HFFc6 (cell line): ENCODE measurements at regions not wholly inside any gene's neighbourhood (a gene's known extent, or its start where the extent isn't known, plus 50 kb on each side); places are given as distances from the start of the nearest gene placed in this dataset.

Experiments used
- DNase-seq: peaks from one replicate; pipeline ENCODE4 v3.0.0-alpha.2; 2018
- H3K27ac Mint-ChIP-seq: 2 replicates; pipeline ENCODE4 v1.8.0; 2020; ENCODE audit warnings: mild to moderate bottlenecking, mixed read lengths
- H3K27me3 Mint-ChIP-seq: 2 replicates; pipeline ENCODE4 v1.8.0; 2021; ENCODE audit warnings: mild to moderate bottlenecking, moderate library complexity, mixed read lengths; ENCODE audit not compliant: insufficient read depth
- H3K36me3 Mint-ChIP-seq: 2 replicates; pipeline ENCODE4 v1.8.0; 2021; ENCODE audit warnings: low read depth, mixed read lengths
- H3K4me1 Mint-ChIP-seq: 2 replicates; pipeline ENCODE4 v1.8.0; 2020; ENCODE audit warnings: low read depth, mixed read lengths
- H3K4me3 Mint-ChIP-seq: 2 replicates; pipeline ENCODE4 v1.8.0; 2020; ENCODE audit warnings: mild to moderate bottlenecking, moderate library complexity, mixed read lengths
- H3K9me3 Mint-ChIP-seq: 2 replicates; pipeline ENCODE4 v1.8.0; 2020; ENCODE audit warnings: mild to moderate bottlenecking, mixed read lengths
- CTCF ChIP-seq: fragments of 200-600 bp; sonication (generic); IDR thresholded peaks from 2 replicates; pipeline ENCODE4 v1.5.0; 2021; ENCODE audit warnings: antibody characterized with exemption, mild to moderate bottlenecking

- TF ChIP-seq CTCF, result no peak
- DNase-seq, result no peak
- peaks cover 27% of the 10 kb centered on the region for H3K27me3 Mint-ChIP-seq
- H3K4me1 Mint-ChIP-seq, result peaks cover 7% of the 10 kb centered on the region; the same call in 1 of the 2 replicates
- no peak overlapping the region for H3K27ac Mint-ChIP-seq
- H3K4me3 Mint-ChIP-seq, result no peak overlapping the region
- no peaks in the 10 kb centered on the region for H3K9me3 Mint-ChIP-seq
- no peaks in the 10 kb centered on the region for H3K36me3 Mint-ChIP-seq
Measured at GRCh38 chr17:34416116-34416515, 53.1 kb upstream of the CCL1 start.

- no peaks in the 10 kb centered on the region for H3K9me3 Mint-ChIP-seq
- H3K27me3 Mint-ChIP-seq, result peaks cover 22% of the 10 kb centered on the region
- no peaks in the 10 kb centered on the region for H3K36me3 Mint-ChIP-seq
- no peak for DNase-seq
- no peak for TF ChIP-seq CTCF
- H3K4me1 Mint-ChIP-seq, result peaks cover 7% of the 10 kb centered on the region; the same call in 1 of the 2 replicates
- no peak overlapping the region for H3K27ac Mint-ChIP-seq
- H3K4me3 Mint-ChIP-seq, result no peak overlapping the region
Measured at GRCh38 chr17:34414339-34414738, 51.3 kb upstream of the CCL1 start.

GRCh38 chr17:34413443-34414119 lies 50.5 kb upstream of the CCL1 start:
- no peak for TF ChIP-seq CTCF
- no peaks in the 10 kb centered on the region for H3K9me3 Mint-ChIP-seq
- no peak for DNase-seq
- H3K4me3 Mint-ChIP-seq, result no peak overlapping the region
- H3K4me1 Mint-ChIP-seq, result peaks cover 7% of the 10 kb centered on the region; the same call in 1 of the 2 replicates
- peak overlapping the region; percentile 62 for H3K27ac Mint-ChIP-seq
- H3K27me3 Mint-ChIP-seq, result peaks cover 22% of the 10 kb centered on the region
- no peaks in the 10 kb centered on the region for H3K36me3 Mint-ChIP-seq

GRCh38 chr17:34412965-34413441 lies 50.0 kb upstream of the CCL1 start:
- no peak for TF ChIP-seq CTCF
- Mint-ChIP-seq H3K9me3 (no peaks in the 10 kb centered on the region), H3K36me3 (no peaks in the 10 kb centered on the region), H3K4me1 (peaks cover 7% of the 10 kb centered on the region; the same call in 1 of the 2 replicates), H3K27me3 (peaks cover 21% of the 10 kb centered on the region), H3K4me3 (no peak overlapping the region), H3K27ac (peak overlapping the region; percentile 62)
- DNase-seq, result peak; percentile 12
